NCI-H345 (cell line): ENCODE measurements at regions not wholly inside any gene's neighbourhood (a gene's known extent, or its start where the extent isn't known, plus 50 kb on each side); places are given as distances from the start of the nearest gene placed in this dataset.

ENCODE experiments used
- DNase-seq: peaks from one replicate; lab custom pipeline; 2025; lab: John Stamatoyannopoulos, UW

DNA sequence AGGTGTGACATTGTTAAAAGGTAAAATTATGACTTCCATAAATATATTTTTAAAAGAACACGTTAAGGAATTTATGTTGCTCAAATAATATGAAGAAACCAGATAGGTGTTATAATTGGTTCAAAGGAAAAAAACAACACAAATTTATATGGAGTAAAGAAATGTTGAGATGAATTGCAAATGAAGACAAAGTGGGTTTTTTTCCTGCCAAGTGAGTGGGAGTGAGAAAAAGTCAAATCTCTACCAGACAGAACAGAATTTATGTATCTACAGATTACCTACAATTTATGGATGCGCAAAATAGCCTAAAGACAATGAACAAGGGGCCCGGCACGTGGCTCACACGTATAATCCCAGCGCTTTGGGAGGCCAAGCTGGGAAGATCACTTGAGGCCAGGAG lies 159.7 kb upstream of the SLC1A4 start:
- DNase-seq: no peak

DNA sequence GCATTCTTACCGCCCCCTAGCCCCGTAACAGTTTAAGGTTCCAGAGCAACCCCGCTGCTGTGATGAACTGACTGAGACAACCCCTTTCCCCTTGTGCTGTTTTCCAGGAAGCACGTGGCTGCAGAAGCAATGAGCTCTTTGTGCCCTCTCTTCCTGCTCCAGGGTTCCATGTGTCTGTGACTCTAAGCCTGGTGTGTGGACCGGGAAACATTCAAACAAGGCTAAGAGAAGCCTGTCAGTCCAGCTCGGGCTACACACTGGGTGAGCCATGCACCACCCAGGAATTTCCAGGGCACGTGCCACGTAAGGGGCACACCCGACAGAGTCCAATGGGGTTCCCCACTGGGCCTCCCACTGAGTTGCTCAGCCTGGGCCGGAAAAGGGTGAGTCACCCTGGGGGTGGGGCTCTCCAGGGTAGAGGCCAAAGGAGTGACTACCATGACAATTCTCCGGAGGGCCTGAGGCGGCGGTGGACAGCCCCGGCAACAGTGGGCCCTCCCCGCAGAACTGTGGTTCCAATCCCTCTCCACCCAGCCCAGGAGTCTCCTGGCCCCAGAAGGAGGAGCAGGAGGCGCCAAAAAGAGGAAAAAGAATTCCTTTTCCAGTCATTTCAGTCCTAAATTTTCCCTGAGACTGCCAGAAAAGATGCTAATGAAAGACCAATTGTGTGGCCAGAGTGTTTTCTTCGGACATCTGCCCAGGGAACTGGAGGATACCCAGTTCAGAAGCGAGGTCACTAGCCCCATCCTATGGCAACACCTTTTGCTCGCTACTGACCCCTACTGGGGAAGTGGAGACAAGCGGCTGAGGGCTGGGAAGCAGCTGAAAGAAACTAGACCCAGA lies 157.8 kb upstream of the SLC1A4 start:
- DNase-seq: peak; percentile 9

DNA sequence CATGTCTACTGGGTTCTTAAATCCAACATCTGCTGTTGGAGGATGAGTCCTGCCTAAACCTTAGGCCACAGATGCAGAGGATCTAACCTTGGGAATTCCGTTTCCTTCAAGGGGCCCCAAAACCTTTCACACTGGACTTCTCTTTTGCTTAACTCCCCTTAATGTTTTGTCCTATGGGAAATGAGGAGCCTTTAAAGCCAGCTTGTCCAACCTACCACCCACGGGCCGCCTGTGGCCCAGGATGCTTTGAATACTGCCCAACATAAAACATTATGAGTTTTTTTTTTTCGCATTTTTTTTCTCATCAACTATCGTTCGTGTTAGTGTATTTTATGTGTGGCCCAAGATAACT lies 157.2 kb upstream of the SLC1A4 start:
- no peak for DNase-seq

DNA sequence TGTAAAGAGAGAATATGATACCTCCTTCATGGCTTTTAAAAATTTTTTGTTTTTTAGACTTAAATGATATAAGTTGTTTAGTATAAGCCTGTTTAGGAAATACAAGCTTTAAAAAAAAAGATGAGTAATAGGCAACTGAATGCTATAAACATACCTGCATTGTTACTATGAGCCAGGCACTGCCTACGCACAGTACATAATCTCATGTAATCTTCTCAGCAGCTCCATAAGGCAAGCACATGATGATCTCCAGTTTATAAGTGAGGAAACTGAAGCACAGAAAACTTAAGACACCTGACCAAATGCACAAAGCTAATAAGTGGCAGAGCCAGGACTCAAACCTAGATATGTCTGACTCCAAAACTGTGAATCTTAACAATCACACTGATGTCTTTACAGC lies 156.3 kb upstream of the SLC1A4 start:
- DNase-seq: no peak

DNA sequence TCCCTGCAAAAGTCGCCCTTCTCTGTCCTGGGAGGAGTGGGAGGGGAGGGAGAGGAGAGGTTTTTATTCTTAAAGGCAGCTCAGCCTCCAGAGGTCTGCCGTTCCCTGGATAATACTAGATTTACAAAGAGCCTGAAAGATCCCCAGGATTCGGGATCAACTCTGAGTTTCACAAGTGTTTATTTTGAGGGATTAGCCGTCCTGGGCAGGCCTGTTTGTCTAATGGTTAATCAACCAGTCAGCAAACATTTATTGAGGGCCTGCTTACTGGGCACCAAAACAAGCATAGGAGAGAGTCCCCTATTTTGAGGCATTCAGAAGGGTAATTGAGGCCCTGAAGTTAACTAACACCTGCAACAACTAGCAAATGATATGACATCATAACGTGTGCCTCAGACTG lies 152.6 kb upstream of the SLC1A4 start:
- no peak for DNase-seq

DNA sequence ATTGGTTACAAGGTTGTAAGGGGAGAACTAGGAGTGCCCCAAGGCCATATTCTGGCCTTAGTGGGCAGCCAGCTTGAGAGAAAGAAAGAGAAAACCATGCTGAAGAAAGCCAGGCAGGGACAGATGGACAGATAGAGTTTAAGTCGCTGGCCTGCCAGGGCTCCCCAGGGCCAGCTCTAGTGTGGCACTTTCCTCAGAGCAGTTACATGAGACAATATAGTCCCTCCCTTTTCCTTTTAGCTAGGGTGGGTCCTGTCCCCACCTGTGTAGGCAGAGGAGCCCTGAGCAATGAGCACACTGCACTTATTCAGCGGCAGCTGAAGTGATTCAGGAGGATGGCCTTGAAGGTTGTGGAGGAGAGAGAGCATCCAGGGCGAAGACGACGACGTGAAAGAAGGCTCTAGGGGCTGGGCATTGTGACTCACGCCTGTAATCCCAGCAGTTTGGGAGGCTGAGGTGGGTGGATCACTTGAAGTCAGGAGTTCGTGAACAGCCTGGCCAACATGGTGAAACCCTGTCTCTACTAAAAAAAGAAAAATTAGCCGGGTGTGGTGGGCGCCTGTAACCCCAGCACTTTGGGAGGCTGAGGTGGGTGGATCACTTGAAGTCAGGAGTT lies 152.0 kb upstream of the SLC1A4 start:
- DNase-seq: no peak

DNA sequence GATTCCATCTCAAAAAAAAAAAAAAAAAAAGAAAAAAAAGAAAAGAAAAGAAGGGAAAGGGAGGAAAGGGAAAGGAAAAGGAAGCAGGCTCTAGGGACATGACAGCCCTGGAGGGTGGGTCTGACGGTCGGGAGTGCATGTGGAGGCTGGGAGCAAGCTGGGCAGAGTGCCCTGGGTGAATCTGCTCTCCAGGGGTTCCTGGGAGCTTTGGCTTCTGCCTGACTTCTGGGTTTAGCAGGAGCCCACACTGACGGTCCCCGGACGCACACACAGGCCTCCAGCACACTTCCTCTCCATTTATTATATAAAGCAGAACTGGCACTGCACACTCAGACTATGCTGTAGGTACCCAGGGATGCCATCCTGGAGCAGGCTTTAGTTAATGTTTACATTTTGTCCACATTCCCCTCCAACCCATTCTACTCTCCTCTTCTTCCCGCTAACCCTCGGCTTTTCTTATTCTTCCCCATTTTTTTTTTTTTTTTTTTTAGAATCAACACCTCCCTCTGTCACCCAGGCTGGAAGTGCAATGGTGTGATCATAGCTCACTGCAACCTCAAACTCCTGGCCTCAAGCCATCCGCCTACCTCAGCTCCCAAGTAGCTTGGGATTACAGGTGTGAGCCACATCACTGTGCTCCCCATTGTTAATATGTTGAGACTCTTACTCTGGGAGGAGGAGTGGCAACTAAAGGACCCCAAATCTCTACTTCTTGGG lies 151.1 kb upstream of the SLC1A4 start:
- DNase-seq: no peak

DNA sequence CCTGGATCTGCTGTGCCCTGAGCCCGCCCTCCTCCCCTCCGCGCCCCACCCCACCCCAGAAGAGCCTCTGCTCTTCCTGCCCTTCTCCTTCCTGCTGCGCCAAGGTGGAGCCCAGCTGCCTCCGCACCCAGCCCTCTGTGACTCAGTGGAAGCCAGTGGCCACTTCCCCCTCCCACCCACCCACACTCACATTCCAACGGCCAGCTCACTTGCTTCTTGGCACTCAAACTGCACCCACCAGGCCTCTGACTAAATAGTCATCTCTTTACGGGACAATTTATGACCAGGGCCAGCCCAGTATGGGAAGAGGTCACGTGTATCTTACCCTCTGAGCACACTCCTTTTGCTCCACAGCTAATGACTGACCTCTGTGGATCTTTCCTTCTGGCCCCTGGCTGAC lies 150.4 kb upstream of the SLC1A4 start:
- no peak for DNase-seq

DNA sequence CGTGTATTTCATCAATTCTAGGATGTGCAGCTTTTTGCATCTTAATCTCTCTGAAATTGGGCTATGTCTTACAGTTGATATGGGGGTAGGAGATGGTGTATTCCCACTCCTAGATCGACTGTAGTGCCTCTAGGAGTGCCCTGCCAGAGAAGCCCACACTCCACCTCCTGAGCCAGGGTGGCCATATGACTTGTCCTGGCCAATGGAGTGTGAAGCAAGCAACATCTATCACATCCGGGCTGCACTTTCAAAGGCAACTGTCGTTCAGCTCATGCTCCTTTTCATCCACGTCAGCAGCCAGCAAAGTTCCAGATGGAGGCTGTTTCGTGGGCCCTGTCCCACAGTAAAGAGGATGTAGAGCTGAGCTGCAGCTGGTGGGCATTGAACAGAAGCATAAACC lies 149.4 kb upstream of the SLC1A4 start:
- peak; percentile 32 for DNase-seq

DNA sequence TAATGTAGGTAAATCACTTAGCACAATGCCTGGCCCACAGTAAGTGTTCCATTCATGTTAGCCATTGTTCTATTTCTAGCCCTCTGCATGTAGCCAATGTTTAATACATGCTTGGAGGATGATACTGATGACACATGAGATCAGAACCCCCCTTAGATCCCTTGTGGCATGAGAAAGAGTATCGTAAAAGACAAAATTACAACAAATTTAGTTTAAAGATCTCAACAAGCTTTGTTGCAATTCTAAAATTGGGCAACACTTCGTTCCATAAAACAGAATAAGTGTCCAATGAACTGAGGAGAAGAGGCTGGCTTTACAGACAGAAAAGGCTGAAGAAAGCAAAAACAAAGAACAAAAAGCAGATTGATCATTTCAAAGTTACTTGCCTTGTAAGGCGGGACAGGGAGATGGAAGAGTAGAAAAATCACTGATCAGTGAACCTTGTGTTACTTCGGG lies 148.7 kb upstream of the SLC1A4 start:
- no peak for DNase-seq

DNA sequence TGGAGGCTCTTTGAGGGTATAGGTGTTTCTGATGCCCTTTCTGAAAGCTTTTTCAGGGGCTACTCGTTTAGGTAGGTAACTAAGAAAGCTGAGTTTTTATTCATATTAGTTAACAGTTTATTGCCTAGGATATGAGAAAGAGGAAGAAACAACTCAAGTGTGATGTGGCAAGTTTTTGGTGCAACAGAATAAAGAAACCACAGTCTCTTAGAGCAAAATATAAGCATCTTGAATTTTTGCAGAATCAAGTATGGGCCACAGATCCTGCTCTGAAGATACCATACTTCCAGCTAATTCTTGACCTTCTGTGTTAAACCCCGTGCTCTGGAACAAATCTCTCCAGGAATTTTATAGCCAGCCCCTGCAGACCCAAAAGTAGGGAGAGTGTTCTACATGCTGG lies 147.7 kb upstream of the SLC1A4 start:
- no peak for DNase-seq

DNA sequence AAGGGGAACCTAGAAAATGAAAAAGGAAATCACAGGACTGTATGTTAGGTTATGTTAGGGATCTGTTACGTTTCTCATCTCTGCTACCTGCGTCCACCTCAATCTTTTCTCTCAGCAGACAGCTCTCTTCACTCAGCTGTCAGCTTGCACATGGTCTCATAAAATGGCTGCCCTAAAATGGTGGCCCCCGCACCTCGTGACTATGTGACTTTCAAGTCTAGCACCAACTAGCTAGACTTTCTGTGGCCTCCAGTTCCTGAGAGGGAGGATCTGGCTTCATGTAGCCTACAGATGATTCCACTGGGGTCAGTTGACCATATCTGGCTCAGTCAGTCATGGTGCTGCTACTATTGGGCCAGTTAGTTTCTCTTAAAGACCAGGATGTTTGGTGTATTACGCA lies 147.2 kb upstream of the SLC1A4 start:
- DNase-seq: no peak

DNA sequence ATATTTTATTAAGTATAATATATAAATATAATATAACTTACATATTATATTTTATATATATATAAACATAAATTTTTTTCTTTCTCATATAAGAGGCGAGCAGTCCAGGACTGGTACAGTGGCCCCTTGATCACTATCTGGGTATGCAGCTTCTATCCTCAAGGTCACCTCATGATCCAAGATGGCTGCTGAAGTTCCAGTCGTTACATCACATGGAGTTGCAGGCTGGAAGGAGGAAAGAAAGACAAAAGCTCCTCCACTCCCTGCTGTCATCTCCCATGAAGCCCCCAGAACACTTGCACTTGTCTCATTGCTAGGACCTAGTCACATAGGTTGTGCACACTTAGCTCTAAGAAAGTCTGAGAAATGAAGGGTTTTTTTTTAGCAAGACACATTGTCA lies 145.1 kb upstream of the SLC1A4 start:
- no peak for DNase-seq

DNA sequence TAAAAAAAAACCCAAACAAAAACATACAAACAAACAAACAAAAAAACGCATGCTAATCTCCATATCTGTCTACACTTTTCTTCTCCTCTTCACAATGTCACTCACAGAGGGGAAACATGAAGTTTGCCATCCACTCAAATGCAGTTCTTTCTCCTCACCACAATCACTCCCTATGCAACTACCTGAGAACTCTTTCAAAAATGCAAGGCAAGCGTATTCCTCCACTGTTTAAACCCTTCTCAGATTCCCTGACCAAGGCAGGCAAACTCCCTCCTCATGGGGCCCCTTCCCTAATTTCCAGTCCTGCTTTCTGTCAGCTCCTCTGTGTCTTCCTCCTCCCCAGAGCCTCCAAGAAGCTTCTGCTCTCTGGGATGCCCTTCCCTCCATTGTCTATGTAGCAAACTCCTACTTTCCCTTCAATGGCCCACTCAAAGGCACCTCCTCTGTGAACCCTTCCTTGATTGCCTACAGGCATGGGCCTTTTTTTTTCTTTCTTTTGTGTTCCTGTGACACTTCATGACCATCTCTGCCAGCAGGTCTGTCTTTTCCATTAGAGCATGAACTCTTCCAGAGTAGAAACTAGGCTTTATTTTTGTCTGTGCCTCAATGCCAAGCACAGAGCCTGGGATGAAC lies 143.8 kb upstream of the SLC1A4 start:
- no peak for DNase-seq

DNA sequence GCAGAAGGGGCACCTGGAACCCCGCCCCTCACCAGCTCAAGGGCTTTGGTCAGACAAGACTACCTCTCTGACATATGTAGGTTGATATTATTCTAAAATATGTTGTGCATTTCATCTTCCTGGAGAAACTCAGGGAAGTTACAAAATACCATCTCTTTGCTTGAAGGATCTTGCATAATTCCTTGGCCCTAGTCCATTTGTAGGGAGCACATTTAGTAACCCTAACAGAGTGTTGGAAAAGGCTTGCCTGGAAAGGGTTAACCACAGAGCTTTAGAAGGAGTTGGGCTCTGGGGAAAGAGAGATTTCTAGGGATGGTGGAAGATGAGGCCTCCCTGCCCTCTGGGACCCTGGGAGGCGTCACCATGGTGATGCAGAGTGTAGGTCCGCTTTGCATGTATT lies 143.0 kb upstream of the SLC1A4 start:
- DNase-seq: no peak

DNA sequence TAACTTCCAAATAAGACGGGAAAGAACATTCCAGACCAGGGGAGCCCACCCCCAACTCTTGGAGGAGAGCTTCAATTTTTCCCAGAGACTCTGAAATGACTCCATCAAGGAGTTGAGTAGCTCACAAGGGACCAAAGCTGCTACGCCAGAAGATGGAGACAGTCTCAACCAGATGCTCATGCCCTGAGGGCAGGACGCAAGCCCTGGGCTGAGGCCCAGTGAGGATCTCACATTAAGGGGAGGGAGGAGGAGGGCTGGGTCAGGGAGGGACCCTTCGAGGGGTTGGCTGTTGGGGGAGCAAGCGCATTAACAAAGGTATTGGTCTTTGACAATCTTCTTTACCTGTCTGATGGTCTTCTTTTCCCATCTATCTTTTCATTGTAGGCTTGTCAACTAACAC lies 141.3 kb upstream of the SLC1A4 start:
- DNase-seq: no peak

DNA sequence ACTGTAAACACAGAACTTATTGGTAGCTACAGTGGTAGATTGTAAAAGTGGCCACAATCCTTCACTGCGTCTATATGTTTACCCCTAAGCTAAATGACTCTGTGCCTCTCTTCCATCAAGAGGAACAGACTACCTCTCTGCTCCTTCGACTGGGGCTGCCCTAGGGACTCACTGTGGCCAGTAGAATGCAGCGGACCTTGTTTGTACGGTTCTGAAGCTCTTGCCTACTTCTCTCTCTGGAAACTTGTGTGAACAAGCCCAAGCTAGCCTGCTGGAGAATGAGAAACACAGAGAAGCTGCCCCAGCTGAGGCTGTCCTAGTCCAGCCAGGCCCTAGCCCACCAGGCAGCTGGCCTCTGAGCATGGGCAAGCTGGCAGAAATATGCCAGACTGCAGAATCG lies 140.8 kb upstream of the SLC1A4 start:
- no peak for DNase-seq

DNA sequence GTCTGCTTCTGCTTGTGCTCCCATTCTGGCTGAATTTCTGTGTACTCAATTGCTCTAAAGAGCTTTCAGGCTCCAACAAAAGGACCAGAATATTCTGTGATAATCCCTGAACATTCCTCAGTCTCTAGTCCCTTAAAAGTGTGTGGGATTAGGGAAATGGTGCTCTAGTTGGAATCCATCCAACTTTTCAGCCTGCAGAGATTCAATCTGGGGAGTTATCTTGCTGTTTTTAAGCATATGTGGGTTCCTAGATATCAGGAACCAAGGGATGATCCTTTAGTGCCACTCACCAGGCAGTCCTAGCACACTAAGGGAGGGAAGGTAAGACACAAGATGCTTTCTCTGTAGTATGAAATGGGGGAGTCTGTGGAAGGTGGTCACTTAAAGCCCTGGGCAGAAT lies 140.3 kb upstream of the SLC1A4 start:
- DNase-seq: no peak

DNA sequence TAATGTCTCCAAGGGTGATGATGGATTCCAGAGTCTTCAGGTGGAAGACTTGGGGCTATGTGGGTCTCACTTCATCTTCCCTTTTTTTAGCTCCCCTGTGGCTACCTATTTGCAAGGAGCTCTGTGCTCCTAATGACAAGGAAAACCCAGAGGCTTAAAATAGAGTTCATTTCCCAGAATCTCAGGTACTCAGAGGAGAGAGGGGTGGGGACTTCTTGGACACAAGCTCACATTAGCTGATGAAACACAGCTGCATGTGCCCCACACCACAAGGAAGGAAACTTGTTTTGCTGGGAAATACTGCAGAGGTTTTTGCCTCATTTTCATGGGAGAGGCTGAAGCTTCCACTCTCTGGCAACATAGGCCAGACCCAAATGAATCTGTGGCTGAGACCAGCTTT lies 138.6 kb upstream of the SLC1A4 start:
- no peak for DNase-seq

DNA sequence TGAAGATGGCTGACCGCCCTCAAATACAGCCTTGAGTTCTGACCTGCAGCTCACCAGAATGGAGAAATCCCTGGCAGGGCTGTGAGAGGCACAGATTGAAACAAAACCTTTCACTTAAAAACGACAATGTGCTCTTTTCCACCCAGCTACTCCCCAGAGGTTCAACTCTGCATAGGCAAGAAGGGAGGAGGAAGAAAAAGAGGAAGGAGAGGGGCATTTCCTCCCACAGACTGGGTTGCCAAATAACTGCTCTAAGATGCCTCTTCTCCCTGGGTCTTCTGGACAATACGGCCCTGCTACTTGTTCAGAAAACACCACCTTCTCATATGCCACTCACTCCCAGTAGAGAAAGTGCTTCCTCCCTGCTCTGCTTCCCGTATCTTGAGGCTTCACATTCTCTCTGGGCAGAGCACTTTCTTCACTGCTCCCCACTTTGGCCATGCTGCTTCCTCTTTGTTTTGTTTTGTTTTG lies 136.4 kb upstream of the SLC1A4 start:
- no peak for DNase-seq

DNA sequence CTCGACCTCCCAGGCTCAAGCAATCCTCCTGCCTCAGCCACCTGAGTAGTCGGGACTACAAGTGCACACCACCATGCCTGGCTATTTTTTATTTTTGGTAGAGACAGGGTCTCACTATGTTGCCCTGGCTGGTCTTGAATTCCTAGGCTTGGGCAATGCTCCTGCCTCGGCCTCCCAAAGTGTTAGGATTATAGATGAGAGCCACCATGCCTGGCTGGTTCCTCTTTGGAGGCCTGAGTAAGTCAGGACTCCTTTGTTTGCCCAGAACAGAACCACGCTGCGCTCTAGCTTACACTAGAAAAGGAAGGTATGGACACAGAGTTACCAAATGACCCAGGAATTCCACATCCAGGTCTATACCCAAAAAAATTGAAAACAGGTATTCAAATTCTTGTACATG lies 135.9 kb upstream of the SLC1A4 start:
- DNase-seq: no peak

DNA sequence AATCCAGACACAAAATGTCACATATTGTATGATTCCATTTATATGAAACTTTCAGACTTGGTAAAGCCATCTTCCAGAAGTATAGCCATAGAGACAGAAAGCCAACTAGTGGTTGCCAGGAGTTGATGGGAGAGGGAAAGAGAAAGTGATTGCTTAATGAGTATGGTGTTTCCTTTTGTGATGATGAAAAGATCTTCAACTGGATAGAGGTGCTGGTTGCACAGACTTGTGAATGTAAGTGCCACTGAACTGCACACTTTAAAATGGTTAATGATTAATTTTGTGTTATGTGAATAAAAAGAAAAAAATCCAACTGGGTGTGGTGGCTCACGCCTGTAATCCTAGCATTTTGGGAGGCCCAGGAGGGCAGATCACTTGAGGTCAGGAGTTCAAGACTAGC lies 135.3 kb upstream of the SLC1A4 start:
- DNase-seq: no peak

DNA sequence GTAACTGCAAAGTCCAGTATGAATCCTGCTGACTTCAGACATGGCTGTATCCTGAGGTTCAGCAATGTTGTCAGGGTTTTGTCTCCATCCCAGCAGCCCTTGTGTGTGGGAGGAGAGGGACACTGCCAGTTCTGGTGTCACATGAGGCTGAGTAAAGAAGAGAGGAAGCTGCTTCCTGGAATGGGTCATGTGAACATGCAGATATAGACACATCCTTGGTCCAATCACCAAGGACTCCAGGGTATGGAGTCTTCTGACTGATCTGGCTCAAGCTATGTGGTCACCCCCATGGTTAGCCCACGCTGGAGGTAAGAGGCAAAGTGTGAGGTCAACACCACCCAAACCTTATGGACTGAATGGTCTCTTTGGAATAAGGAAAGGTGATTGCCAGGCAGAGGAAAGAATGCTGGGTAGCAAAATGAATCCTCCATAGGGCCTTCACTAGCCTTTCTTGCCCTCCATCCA lies 134.4 kb upstream of the SLC1A4 start:
- no peak for DNase-seq
